ENCODE measurements at regions not wholly inside any gene's neighbourhood (a gene's known extent, or its start where the extent isn't known, plus 50 kb on each side); places are given as distances from the start of the nearest gene placed in this dataset.

DNA sequence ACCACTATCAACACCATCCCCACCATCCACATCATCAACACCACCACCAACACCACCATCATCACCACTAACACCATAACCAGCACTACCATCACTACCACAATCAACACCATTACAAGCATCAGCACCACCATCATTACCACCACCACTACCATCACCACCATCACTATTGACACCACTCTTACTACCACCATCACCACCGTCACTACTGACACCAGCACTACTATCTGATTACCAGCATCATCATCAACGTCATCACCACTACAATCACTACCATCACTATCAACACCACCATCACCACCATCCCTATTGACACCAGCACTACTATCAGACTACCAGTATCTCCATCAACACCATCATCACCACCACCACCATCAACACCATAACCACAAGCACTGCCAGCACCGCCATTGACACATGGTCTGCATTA is 106.1 kb upstream of the RUNX3 start (continued):
- TF ChIP-seq, protein P1, sequence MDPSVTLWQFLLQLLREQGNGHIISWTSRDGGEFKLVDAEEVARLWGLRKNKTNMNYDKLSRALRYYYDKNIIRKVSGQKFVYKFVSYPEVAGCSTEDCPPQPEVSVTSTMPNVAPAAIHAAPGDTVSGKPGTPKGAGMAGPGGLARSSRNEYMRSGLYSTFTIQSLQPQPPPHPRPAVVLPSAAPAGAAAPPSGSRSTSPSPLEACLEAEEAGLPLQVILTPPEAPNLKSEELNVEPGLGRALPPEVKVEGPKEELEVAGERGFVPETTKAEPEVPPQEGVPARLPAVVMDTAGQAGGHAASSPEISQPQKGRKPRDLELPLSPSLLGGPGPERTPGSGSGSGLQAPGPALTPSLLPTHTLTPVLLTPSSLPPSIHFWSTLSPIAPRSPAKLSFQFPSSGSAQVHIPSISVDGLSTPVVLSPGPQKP (IDR thresholded peaks at IDR 0.05; ENCODE audit: borderline replicate concordance, low read depth, low read length), result no peak
- TF ChIP-seq MAZ (IDR thresholded peaks at IDR 0.05; ENCODE audit: borderline replicate concordance, low read depth, low read length), result no peak
- TF ChIP-seq CEBPB (IDR thresholded peaks at IDR 0.05; ENCODE audit: low read depth, low read length), result no peak
- TF ChIP-seq CHD1 (IDR thresholded peaks at IDR 0.05; ENCODE audit: low read depth, low read length), result no peak
- no peak for TF ChIP-seq NFE2L2 (IDR thresholded peaks at IDR 0.05; ENCODE audit: low read depth, low read length)

All from IMR-90 (cell line).